Lower lobe of right lung (tissue), 2 donors: ENCODE measurements at regions not wholly inside any gene's neighbourhood (a gene's known extent, or its start where the extent isn't known, plus 50 kb on each side); places are given as distances from the start of the nearest gene placed in this dataset.
"Not testable (repeated sequence)": the region's sequence is repeated elsewhere in the genome, so short reads cannot be mapped to it uniquely, and the experiment has no call there.

Experiments used
- ATAC-seq, 2 donors: fragments of 200-7000 bp; cut with Tn5 transposase; one replicate each; pipeline ENCODE4 v1.9.1; 2020 to 2022; ENCODE audit warnings: mild to moderate bottlenecking in 2 of 2, moderate library complexity in 2 of 2
- DNase-seq: peaks from one replicate; pipeline ENCODE4 v3.0.0-alpha.2; 2020
- H3K27ac ChIP-seq: fragments of 200-600 bp; one replicate; pipeline ENCODE4 v1.8.0; 2022
- H3K27me3 ChIP-seq: fragments of 200-600 bp; one replicate; pipeline ENCODE4 v1.8.0; 2022; ENCODE audit warnings: low read depth
- H3K36me3 ChIP-seq: fragments of 200-600 bp; one replicate; pipeline ENCODE4 v1.8.0; 2022; ENCODE audit warnings: mild to moderate bottlenecking
- H3K4me1 ChIP-seq: fragments of 200-600 bp; one replicate; pipeline ENCODE4 v1.8.0; 2022
- H3K4me3 ChIP-seq: fragments of 200-600 bp; one replicate; pipeline ENCODE4 v1.8.0; 2022; ENCODE audit warnings: mild to moderate bottlenecking
- H3K9me3 ChIP-seq: fragments of 200-600 bp; one replicate; pipeline ENCODE4 v1.8.0; 2022
- CTCF ChIP-seq: fragments of 200-600 bp; IDR thresholded peaks from one replicate; pipeline ENCODE4 v1.8.0; 2022; ENCODE audit warnings: antibody characterized with exemption, mild to moderate bottlenecking
- intact Hi-C: fragments of 100-400 bp; cut with DNase I; formaldehyde crosslinking; loops from one replicate; pipeline ENCODE4 v1.11.0; 2022
- donor health status: DM: no; HTN: yes; CAD: no; lungs with severe emphysema.

GRCh38 chr18:14460364-14460763 is 83.0 kb downstream of the POTEC start:
- H3K36me3 ChIP-seq, H3K4me1 ChIP-seq, DNase-seq, H3K27me3 ChIP-seq, H3K4me3 ChIP-seq, intact Hi-C loops, ATAC-seq, H3K9me3 ChIP-seq, H3K27ac ChIP-seq: not testable (repeated sequence)

GRCh38 chr18:14459826-14460225 is 83.6 kb downstream of the POTEC start:
- H3K4me1 ChIP-seq, H3K27me3 ChIP-seq, H3K9me3 ChIP-seq, ATAC-seq, H3K27ac ChIP-seq, intact Hi-C loops, H3K4me3 ChIP-seq, DNase-seq, H3K36me3 ChIP-seq: not testable (repeated sequence)

- DNase-seq: peak; percentile 75
- TF ChIP-seq CTCF: peak; percentile 21
Observed at GRCh38 chr18:14458009-14458945, 85.1 kb downstream of the POTEC start.

GRCh38 chr18:14450637-14451009 is 92.8 kb downstream of the POTEC start:
- ATAC-seq, DNase-seq, H3K27me3 ChIP-seq, H3K9me3 ChIP-seq, H3K4me1 ChIP-seq, H3K36me3 ChIP-seq, intact Hi-C loops: not testable (repeated sequence)
- H3K27ac ChIP-seq: peak overlapping the region; percentile 53
- peak overlapping the region; percentile 45 for H3K4me3 ChIP-seq

More at GRCh38 chr18:14458009-14458945, 85.1 kb downstream of the POTEC start:
- H3K27ac ChIP-seq, intact Hi-C loops, H3K4me3 ChIP-seq, ATAC-seq, H3K27me3 ChIP-seq, H3K36me3 ChIP-seq, H3K9me3 ChIP-seq, H3K4me1 ChIP-seq: not testable (repeated sequence)

- ATAC-seq: peak in 1 of 2 donors; percentile 89
- DNase-seq, intact Hi-C loops, H3K4me1 ChIP-seq, H3K27me3 ChIP-seq, H3K36me3 ChIP-seq, H3K9me3 ChIP-seq: not testable (repeated sequence)
- Histone ChIP-seq H3K4me3 (peak overlapping the region; percentile 45), H3K27ac (peak overlapping the region; percentile 53)
Observed at GRCh38 chr18:14449995-14450636, 93.3 kb downstream of the POTEC start.

- not testable (repeated sequence) for DNase-seq, ATAC-seq
Observed at GRCh38 chr18:14449062-14449461, 94.3 kb downstream of the POTEC start.

GRCh38 chr18:14447715-14448114 is 95.7 kb downstream of the POTEC start:
- intact Hi-C loops, H3K4me1 ChIP-seq, ATAC-seq, H3K27me3 ChIP-seq, H3K4me3 ChIP-seq, DNase-seq, H3K36me3 ChIP-seq, H3K27ac ChIP-seq, H3K9me3 ChIP-seq: not testable (repeated sequence)

More at GRCh38 chr18:14449062-14449461, 94.3 kb downstream of the POTEC start:
- intact Hi-C loops, H3K27ac ChIP-seq, H3K27me3 ChIP-seq, H3K36me3 ChIP-seq, H3K9me3 ChIP-seq, H3K4me1 ChIP-seq, H3K4me3 ChIP-seq: not testable (repeated sequence)

GRCh38 chr18:14435460-14435859 is 107.9 kb downstream of the POTEC start:
- intact Hi-C loops, ATAC-seq, H3K36me3 ChIP-seq: not testable (repeated sequence)

GRCh38 chr18:14432371-14432770 is 111.0 kb downstream of the POTEC start:
- H3K27ac ChIP-seq, ATAC-seq, intact Hi-C loops: not testable (repeated sequence)

More at GRCh38 chr18:14435460-14435859, 107.9 kb downstream of the POTEC start:
- not testable (repeated sequence) for H3K27ac ChIP-seq, H3K4me3 ChIP-seq, DNase-seq, H3K4me1 ChIP-seq, H3K9me3 ChIP-seq, H3K27me3 ChIP-seq

GRCh38 chr18:14431031-14431521 is 112.3 kb downstream of the POTEC start:
- intact Hi-C loops, H3K36me3 ChIP-seq, H3K4me1 ChIP-seq, H3K27me3 ChIP-seq, ATAC-seq, H3K27ac ChIP-seq, H3K9me3 ChIP-seq: not testable (repeated sequence)
- H3K4me3 ChIP-seq: peak overlapping the region; percentile 51
- DNase-seq: peak; percentile 85

More at GRCh38 chr18:14432371-14432770, 111.0 kb downstream of the POTEC start:
- not testable (repeated sequence) for H3K27me3 ChIP-seq, DNase-seq, H3K4me3 ChIP-seq, H3K4me1 ChIP-seq, H3K36me3 ChIP-seq, H3K9me3 ChIP-seq
